Skeletal muscle tissue (tissue), 3 donors: ENCODE measurements at regions not wholly inside any gene's neighbourhood (a gene's known extent, or its start where the extent isn't known, plus 50 kb on each side); places are given as distances from the start of the nearest gene placed in this dataset.

ENCODE experiments used
- H3K27ac ChIP-seq: one replicate; pipeline ENCODE4 v1.7.0; 2013; ENCODE audit warnings: mild to moderate bottlenecking, low read depth, low read length, inconsistent platforms
- H3K27me3 ChIP-seq, 3 donors: one replicate each; pipeline ENCODE4 v1.7.0; 2013; ENCODE audit warnings: low read length in 3 of 3; ENCODE audit not compliant: control insufficient read depth in 3 of 3, insufficient read depth in 3 of 3
- H3K36me3 ChIP-seq, 3 donors: one replicate each; pipeline ENCODE4 v1.7.0; 2013; ENCODE audit warnings: low read length in 3 of 3; ENCODE audit not compliant: control insufficient read depth in 3 of 3, insufficient read depth in 3 of 3
- H3K4me1 ChIP-seq, 3 donors: one replicate each; pipeline ENCODE4 v1.7.0; 2013; ENCODE audit warnings: low read length in 3 of 3, mild to moderate bottlenecking in 3 of 3; ENCODE audit not compliant: control insufficient read depth in 3 of 3, insufficient read depth in 3 of 3
- H3K4me3 ChIP-seq, 3 donors: one replicate each; pipeline ENCODE4 v1.7.0; 2013; ENCODE audit warnings: low read length in 3 of 3
- H3K9ac ChIP-seq, 3 donors: one replicate each; pipeline ENCODE4 v1.7.0; 2013; ENCODE audit warnings: low read length in 3 of 3, mild to moderate bottlenecking in 3 of 3, moderate library complexity in 2 of 3, low read depth in 1 of 3
- H3K9me3 ChIP-seq, 3 donors: one replicate each; pipeline ENCODE4 v1.7.0; 2013; ENCODE audit warnings: low read length in 3 of 3; ENCODE audit not compliant: control insufficient read depth in 3 of 3
- donor health status: Osteomylitis.

GRCh38 chr2:3025984-3026383, 351.6 kb downstream of the EIPR1 start:
- Histone ChIP-seq H3K27ac (no peak overlapping the region), H3K4me1 (no peaks in the 10 kb centered on the region), H3K27me3 (peaks cover 0 to 7% (median 0%) of the 10 kb centered on the region in 3 donors), H3K4me3 (no peak overlapping the region), H3K9ac (no peak overlapping the region), H3K36me3 (no peaks in the 10 kb centered on the region), H3K9me3 (peaks cover 0 to 3% (median 0%) of the 10 kb centered on the region in 3 donors)

GRCh38 chr2:3025261-3025660, 352.4 kb downstream of the EIPR1 start:
- H3K27me3 ChIP-seq: peaks cover 0 to 7% (median 0%) of the 10 kb centered on the region in 3 donors
- H3K36me3 ChIP-seq: no peaks in the 10 kb centered on the region
- no peak overlapping the region for H3K4me3 ChIP-seq

GRCh38 chr2:3024401-3024935, 353.1 kb downstream of the EIPR1 start:
- no peak overlapping the region for H3K4me3 ChIP-seq
- no peaks in the 10 kb centered on the region for H3K36me3 ChIP-seq
- H3K4me1 ChIP-seq: no peaks in the 10 kb centered on the region
- peaks cover 0 to 2% (median 0%) of the 10 kb centered on the region in 3 donors for H3K9me3 ChIP-seq
- no peak overlapping the region for H3K9ac ChIP-seq
- H3K27ac ChIP-seq: no peak overlapping the region
- peaks cover 0 to 7% (median 0%) of the 10 kb centered on the region in 3 donors for H3K27me3 ChIP-seq

More at GRCh38 chr2:3025261-3025660, 352.4 kb downstream of the EIPR1 start:
- H3K9ac ChIP-seq: no peak overlapping the region
- no peak overlapping the region for H3K27ac ChIP-seq
- H3K9me3 ChIP-seq: peaks cover 0 to under 1% (median 0%) of the 10 kb centered on the region in 3 donors
- H3K4me1 ChIP-seq: no peaks in the 10 kb centered on the region

GRCh38 chr2:3023531-3023930, 354.1 kb downstream of the EIPR1 start:
- no peak overlapping the region for H3K4me3 ChIP-seq
- H3K4me1 ChIP-seq: no peaks in the 10 kb centered on the region
- H3K9me3 ChIP-seq: peaks cover 0 to 2% (median 0%) of the 10 kb centered on the region in 3 donors
- H3K27ac ChIP-seq: no peak overlapping the region
- H3K27me3 ChIP-seq: peaks cover 0 to 7% (median 0%) of the 10 kb centered on the region in 3 donors
- H3K9ac ChIP-seq: no peak overlapping the region
- no peaks in the 10 kb centered on the region for H3K36me3 ChIP-seq

GRCh38 chr2:3022841-3023372, 354.7 kb downstream of the EIPR1 start:
- Histone ChIP-seq H3K4me3 (no peak overlapping the region), H3K27ac (no peak overlapping the region), H3K4me1 (no peaks in the 10 kb centered on the region), H3K36me3 (no peaks in the 10 kb centered on the region), H3K9me3 (peaks cover 0 to 2% (median 0%) of the 10 kb centered on the region in 3 donors), H3K9ac (no peak overlapping the region), H3K27me3 (peaks cover 0 to 7% (median 0%) of the 10 kb centered on the region in 3 donors)

- Histone ChIP-seq H3K9me3 (peaks cover 0 to 6% (median 2%) of the 10 kb centered on the region in 3 donors), H3K36me3 (no peaks in the 10 kb centered on the region), H3K27me3 (peaks cover 0 to 7% (median 0%) of the 10 kb centered on the region in 3 donors), H3K27ac (no peak overlapping the region), H3K4me1 (no peaks in the 10 kb centered on the region), H3K4me3 (no peak overlapping the region), H3K9ac (no peak overlapping the region)
Measured at GRCh38 chr2:3021720-3022119, 355.9 kb downstream of the EIPR1 start.

GRCh38 chr2:3010001-3010400, 367.6 kb downstream of the EIPR1 start:
- peaks cover 14 to 35% (median 27%) of the 10 kb centered on the region in 3 donors for H3K27me3 ChIP-seq

GRCh38 chr2:3009483-3009882, 368.1 kb downstream of the EIPR1 start:
- peaks cover 14 to 35% (median 27%) of the 10 kb centered on the region in 3 donors for H3K27me3 ChIP-seq
- H3K27ac ChIP-seq: no peak overlapping the region
- H3K4me3 ChIP-seq: no peak overlapping the region
- peaks cover 3 to 6% (median 5%) of the 10 kb centered on the region in 3 donors for H3K9me3 ChIP-seq
- H3K36me3 ChIP-seq: no peaks in the 10 kb centered on the region
- no peaks in the 10 kb centered on the region for H3K4me1 ChIP-seq
- H3K9ac ChIP-seq: no peak overlapping the region

More at GRCh38 chr2:3010001-3010400, 367.6 kb downstream of the EIPR1 start:
- Histone ChIP-seq H3K4me3 (no peak overlapping the region), H3K36me3 (no peaks in the 10 kb centered on the region), H3K27ac (no peak overlapping the region), H3K9ac (no peak overlapping the region), H3K4me1 (no peaks in the 10 kb centered on the region), H3K9me3 (peaks cover 3 to 6% (median 5%) of the 10 kb centered on the region in 3 donors)

- Histone ChIP-seq H3K4me3 (no peak overlapping the region), H3K27ac (no peak overlapping the region), H3K36me3 (no peaks in the 10 kb centered on the region), H3K4me1 (no peaks in the 10 kb centered on the region), H3K9me3 (peaks cover 3 to 6% (median 5%) of the 10 kb centered on the region in 3 donors), H3K27me3 (peaks cover 14 to 35% (median 27%) of the 10 kb centered on the region in 3 donors), H3K9ac (no peak overlapping the region)
Measured at GRCh38 chr2:3009005-3009404, 368.6 kb downstream of the EIPR1 start.

GRCh38 chr2:3008561-3008960, 369.1 kb downstream of the EIPR1 start:
- peaks cover 14 to 35% (median 27%) of the 10 kb centered on the region in 3 donors for H3K27me3 ChIP-seq
- no peaks in the 10 kb centered on the region for H3K36me3 ChIP-seq
- peaks cover 3 to 6% (median 5%) of the 10 kb centered on the region in 3 donors for H3K9me3 ChIP-seq
- no peaks in the 10 kb centered on the region for H3K4me1 ChIP-seq
- no peak overlapping the region for H3K9ac ChIP-seq
- no peak overlapping the region for H3K4me3 ChIP-seq
- H3K27ac ChIP-seq: no peak overlapping the region
